ENCODE measurements at regions not wholly inside any gene's neighbourhood (a gene's known extent, or its start where the extent isn't known, plus 50 kb on each side); places are given as distances from the start of the nearest gene placed in this dataset.

DNA sequence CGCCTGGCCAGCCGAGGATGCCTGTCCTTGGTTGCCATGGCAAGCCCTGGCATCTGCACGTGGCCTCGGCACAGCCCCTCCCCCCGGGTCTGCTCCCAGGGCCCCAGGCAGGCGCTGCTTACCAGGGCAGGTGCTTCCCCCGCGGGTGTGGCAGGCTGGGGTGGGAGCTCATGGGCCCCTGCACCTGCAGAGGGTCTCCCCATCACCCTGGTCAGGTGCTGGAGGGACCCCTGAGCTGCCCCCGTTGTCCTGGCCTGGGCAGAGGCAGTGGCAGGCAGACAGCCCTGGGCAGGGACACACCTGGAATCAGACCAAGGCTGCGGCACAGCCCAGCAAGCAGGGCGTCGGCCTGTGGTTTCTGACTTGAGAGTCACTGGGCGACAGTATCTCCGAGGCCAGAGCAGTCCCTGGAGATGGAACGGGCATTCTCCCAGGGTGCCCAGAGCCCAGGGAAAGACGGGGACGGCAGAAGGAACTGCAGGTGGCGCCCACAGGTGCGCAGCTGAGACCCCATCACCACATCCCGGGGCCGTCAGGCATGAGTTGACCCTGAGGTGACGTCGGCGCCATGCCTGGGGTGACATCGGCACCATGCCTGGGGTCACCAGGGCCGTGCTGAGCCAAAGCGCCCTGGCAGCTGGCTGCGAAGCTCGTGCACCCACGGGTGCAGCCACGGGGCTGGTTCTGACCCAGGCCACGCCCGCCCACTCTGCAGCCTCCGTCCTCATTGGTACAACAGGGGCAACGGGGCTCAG lies 56.1 kb upstream of the FBRSL1 start:
- H3K4me3 ChIP-seq (ENCODE audit: low read depth, low read length), result no peak overlapping the region
- no peak for DNase-seq (ENCODE audit: low read depth)
- TF ChIP-seq, protein P1, sequence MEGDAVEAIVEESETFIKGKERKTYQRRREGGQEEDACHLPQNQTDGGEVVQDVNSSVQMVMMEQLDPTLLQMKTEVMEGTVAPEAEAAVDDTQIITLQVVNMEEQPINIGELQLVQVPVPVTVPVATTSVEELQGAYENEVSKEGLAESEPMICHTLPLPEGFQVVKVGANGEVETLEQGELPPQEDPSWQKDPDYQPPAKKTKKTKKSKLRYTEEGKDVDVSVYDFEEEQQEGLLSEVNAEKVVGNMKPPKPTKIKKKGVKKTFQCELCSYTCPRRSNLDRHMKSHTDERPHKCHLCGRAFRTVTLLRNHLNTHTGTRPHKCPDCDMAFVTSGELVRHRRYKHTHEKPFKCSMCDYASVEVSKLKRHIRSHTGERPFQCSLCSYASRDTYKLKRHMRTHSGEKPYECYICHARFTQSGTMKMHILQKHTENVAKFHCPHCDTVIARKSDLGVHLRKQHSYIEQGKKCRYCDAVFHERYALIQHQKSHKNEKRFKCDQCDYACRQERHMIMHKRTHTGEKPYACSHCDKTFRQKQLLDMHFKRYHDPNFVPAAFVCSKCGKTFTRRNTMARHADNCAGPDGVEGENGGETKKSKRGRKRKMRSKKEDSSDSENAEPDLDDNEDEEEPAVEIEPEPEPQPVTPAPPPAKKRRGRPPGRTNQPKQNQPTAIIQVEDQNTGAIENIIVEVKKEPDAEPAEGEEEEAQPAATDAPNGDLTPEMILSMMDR (conservative IDR thresholded peaks at IDR 0.05; ENCODE audit: low read depth, low read length), result no peak

DNA sequence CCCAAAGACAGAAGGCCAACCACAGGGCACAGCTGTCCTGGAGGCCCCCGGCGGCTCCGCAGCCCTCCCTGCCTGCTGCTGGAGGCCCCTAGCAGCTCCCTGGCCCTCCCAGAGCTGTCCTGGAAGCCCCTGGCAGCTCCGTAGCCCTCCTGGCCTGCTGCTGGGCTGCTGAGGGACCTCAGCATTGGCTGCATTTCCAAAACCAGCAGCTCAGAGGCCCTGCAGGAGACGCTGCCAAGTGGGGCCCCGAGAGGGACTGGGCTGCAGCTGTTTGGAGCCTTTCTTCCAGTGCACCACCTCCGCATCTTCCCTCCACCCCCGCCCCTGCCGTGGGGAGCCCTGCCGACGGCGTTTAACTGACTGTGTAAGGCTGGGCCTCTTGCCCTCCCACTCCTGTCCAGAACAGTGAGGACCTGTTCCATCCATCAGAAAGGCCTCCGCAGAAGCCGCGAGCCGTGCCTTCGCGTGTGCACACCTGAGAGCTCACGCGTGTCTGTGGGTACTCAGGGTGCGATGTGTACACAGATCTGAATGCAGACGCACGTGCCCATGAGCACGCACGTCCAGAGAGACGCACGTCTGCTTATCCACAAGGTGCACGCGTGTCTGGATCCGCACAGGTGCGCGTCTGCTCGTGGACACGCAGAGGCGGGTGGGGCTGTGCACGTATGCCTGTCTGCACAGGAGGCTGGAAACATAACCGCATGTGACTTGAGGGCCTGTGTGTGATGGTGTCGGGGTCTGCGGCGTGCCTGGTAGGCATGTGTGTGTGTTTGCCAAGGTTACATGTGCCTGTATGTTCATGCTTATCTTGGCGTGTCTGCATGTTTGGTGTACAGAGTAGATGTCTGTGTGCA lies 57.0 kb upstream of the FBRSL1 start:
- H3K4me3 ChIP-seq (ENCODE audit: low read depth, low read length), result no peak overlapping the region
- TF ChIP-seq, protein P1 (conservative IDR thresholded peaks at IDR 0.05; ENCODE audit: low read depth, low read length), result no peak
- DNase-seq (ENCODE audit: low read depth), result no peak

DNA sequence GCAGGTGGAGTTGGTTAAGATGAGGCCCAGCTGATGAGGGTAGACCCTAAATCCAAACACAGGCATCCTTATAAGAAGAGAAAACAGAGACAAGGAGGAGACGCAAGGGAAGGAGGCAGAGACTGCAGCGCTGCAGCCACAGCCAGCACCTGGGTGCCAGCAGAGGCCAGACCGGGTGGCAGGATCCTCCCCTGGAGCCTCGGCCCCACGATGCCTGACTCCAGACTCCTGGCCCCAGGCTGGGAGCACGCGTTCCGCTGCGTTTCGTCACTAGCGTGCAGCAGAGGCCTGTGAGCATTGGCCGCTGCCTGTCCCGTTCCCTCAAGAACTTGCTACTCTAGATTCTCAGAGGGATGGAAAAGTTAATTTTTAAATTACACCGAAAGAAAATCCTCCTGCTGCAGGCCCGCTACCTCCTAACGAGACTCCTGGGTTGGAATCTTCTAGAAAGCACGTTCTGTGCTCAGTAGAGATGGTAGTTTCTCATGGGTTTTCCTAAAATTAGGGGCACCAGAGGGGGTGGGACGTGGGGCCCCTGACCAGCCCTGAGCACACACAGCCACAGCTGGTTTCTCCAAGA lies 57.7 kb upstream of the FBRSL1 start:
- TF ChIP-seq, protein P1 (conservative IDR thresholded peaks at IDR 0.05; ENCODE audit: low read depth, low read length), result no peak
- no peak for DNase-seq (ENCODE audit: low read depth)
- H3K4me3 ChIP-seq (ENCODE audit: low read depth, low read length), result no peak overlapping the region

DNA sequence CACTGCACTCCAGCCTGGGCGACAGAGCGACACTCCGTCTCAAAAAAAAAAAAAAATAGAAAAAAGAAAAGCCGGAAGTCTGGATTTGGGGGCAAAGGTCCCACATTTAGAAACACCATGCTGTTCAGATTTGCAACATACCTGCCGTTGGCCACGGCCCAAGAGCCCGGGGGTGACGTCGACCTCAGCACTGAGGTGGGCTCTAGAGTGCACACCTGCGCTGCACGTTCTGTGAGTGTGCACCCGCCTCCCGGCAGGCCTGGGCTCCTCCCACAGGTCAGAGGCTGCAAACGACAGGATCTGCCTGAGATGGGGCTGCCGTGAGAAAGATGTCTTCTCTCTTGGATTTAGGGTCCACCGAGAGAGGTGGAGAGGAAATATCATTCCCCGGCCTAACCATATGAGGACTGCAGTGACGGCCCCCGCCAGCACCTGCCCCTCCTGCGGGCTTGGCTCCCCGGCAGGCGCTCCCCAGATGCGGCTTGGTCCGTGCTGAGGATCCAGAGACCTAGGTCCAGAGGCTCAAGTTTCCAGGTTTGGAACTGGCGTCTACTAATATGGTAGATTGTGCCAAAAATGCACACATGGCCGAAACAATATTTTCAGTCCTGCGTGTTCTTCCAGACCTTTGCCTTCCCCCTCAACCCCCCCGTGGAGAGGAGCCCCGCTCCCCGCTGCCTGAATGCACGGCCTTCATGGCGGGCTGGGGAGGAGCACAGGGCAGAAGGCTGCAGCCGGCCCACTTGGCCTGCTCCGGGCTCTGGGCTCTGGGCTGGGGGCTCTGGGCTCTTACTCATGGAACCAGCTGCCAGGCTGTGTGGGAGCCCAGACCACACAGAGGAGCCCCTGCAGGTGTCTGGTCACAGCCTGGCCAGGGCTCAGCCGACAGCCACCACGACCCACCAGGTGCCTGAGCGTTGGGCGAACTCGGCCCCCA lies 58.8 kb upstream of the FBRSL1 start:
- H3K4me3 ChIP-seq (ENCODE audit: low read depth, low read length), result no peak overlapping the region
- no peak for DNase-seq (ENCODE audit: low read depth)
- TF ChIP-seq, protein P1 (conservative IDR thresholded peaks at IDR 0.05; ENCODE audit: low read depth, low read length), result no peak

DNA sequence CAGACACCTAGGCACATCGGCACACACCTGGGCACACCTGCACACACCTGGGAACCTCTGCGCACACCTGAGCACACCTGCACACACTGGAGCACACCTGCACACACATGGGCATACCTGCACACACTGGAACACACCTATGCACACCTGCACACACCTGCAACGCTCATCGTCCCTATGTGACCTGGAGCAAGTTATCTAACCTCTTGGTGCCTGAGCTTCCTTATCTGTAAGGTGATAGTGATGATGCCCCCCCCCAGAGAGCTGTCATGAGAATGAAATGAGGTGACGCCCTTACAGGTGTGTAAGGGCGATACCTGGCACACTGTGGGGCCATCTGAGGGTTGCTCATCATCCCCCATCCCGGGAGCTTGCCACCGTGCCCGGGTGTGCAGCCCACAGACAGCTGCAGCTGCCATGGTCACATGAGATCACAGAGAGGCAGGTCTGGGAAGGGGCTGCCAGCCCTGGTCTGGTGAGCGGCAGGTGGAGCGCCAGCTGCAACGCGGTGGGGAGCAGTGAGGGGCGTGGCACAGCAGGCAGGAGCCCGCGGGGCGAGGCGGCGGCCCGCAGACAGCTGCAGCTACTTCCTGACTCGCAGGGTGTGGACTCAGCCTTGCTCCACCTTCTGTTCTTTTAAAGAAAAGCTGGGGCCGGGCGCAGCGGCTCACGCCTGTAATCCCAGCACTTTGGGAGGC lies 59.9 kb upstream of the FBRSL1 start:
- TF ChIP-seq, protein P1 (conservative IDR thresholded peaks at IDR 0.05; ENCODE audit: low read depth, low read length), result no peak
- no peak for DNase-seq (ENCODE audit: low read depth)
- peak overlapping the region; percentile 11 for H3K4me3 ChIP-seq (ENCODE audit: low read depth, low read length)

DNA sequence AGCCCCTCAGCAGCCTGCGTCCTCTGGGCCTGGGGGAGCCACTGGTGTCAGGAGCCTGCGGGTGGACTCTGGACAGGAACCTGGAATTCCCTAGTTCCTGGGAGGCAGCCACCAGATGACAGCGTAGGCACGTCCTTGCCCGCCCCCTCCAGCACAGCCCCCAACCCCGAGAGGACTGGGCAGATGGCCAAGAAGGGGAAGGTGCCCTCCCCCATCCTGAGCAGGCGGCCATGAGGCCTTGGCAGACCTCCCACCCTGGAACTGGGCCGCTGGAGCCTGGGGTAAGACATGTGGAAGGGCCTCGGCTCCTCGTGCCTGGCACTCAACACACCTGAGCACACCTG lies 60.4 kb upstream of the FBRSL1 start:
- no peak for DNase-seq (ENCODE audit: low read depth)

More for the DNA sequence above, 60.4 kb upstream of the FBRSL1 start:
- TF ChIP-seq, protein P1 (conservative IDR thresholded peaks at IDR 0.05; ENCODE audit: low read depth, low read length), result no peak
- no peak overlapping the region for H3K4me3 ChIP-seq (ENCODE audit: low read depth, low read length)

All from epithelial cell of proximal tubule (primary cell).